NT2/D1 (cell line): ENCODE measurements at regions not wholly inside any gene's neighbourhood (a gene's known extent, or its start where the extent isn't known, plus 50 kb on each side); places are given as distances from the start of the nearest gene placed in this dataset.

Experiments
- DNase-seq: peaks from one replicate; pipeline ENCODE4 v3.0.0-alpha.2; 2011; ENCODE audit warnings: low read depth, low spot score
- H3K27me3 ChIP-seq: 2 replicates; pipeline ENCODE4 v1.6.0; 2011; ENCODE audit warnings: mild to moderate bottlenecking; ENCODE audit not compliant: insufficient read length, insufficient read depth
- H3K36me3 ChIP-seq: 2 replicates; pipeline ENCODE4 v1.6.1; 2011; ENCODE audit warnings: mild to moderate bottlenecking, low read length, mixed read lengths; ENCODE audit not compliant: insufficient read depth, insufficient read length
- H3K4me1 ChIP-seq: 2 replicates; pipeline ENCODE4 v1.5.1; 2011; ENCODE audit not compliant: insufficient read depth, insufficient read length
- H3K4me3 ChIP-seq: 2 replicates; pipeline ENCODE4 v1.5.1; 2011; ENCODE audit warnings: low read depth; ENCODE audit not compliant: insufficient read length
- H3K9ac ChIP-seq: 2 replicates; pipeline ENCODE4 v1.6.0; 2011; ENCODE audit warnings: low read depth; ENCODE audit not compliant: insufficient read length
- H3K9me3 ChIP-seq: 2 replicates; pipeline ENCODE4 v1.5.1; 2011; ENCODE audit warnings: mild to moderate bottlenecking, low read length; ENCODE audit not compliant: insufficient read depth
- SUZ12 ChIP-seq: IDR thresholded peaks from 2 replicates; pipeline ENCODE4 v1.6.1; 2011; ENCODE audit not compliant: insufficient read length, insufficient read depth; ENCODE audit errors: extremely low read depth
- YY1 ChIP-seq: IDR thresholded peaks from 2 replicates; pipeline ENCODE4 v1.6.1; 2011; ENCODE audit not compliant: insufficient read length, insufficient read depth
- ZNF274 ChIP-seq: IDR thresholded peaks from 2 replicates; pipeline ENCODE4 v1.6.1; 2011; ENCODE audit warnings: mild to moderate bottlenecking, low read depth, low read length

- no peaks in the 10 kb centered on the region for H3K4me1 ChIP-seq
- no peak overlapping the region for H3K9ac ChIP-seq
- H3K36me3 ChIP-seq = no peaks in the 10 kb centered on the region
- TF ChIP-seq ZNF274 = no peak
- TF ChIP-seq SUZ12 = no peak
- TF ChIP-seq YY1 = no peak
- DNase-seq = no peak
- no peaks in the 10 kb centered on the region for H3K27me3 ChIP-seq
- no peak overlapping the region for H3K4me3 ChIP-seq
- H3K9me3 ChIP-seq = no peaks in the 10 kb centered on the region
These were observed 107.7 kb upstream of the PHACTR1 start for GRCh38 chr6:12608874-12609273.

- DNase-seq = no peak
- Histone ChIP-seq H3K4me3 (no peak overlapping the region), H3K27me3 (no peaks in the 10 kb centered on the region), H3K4me1 (no peaks in the 10 kb centered on the region), H3K9ac (no peak overlapping the region), H3K36me3 (no peaks in the 10 kb centered on the region), H3K9me3 (no peaks in the 10 kb centered on the region)
- no peak for TF ChIP-seq YY1
These were observed 106.8 kb upstream of the PHACTR1 start for GRCh38 chr6:12609751-12610150.

- Histone ChIP-seq H3K9ac (no peak overlapping the region), H3K36me3 (no peaks in the 10 kb centered on the region), H3K4me3 (no peak overlapping the region), H3K4me1 (no peaks in the 10 kb centered on the region), H3K27me3 (no peaks in the 10 kb centered on the region), H3K9me3 (no peaks in the 10 kb centered on the region)
- TF ChIP-seq SUZ12 (no peak), YY1 (no peak), ZNF274 (no peak)
- no peak for DNase-seq
These were observed 105.7 kb upstream of the PHACTR1 start for GRCh38 chr6:12610862-12611261.

- Histone ChIP-seq H3K9me3 (no peaks in the 10 kb centered on the region), H3K27me3 (no peaks in the 10 kb centered on the region), H3K9ac (no peak overlapping the region), H3K4me1 (no peaks in the 10 kb centered on the region), H3K36me3 (no peaks in the 10 kb centered on the region), H3K4me3 (no peak overlapping the region)
- TF ChIP-seq SUZ12 (no peak), ZNF274 (no peak), YY1 (no peak)
- DNase-seq = no peak
These were observed 102.8 kb upstream of the PHACTR1 start for GRCh38 chr6:12613811-12614210.

- DNase-seq = no peak
- Histone ChIP-seq H3K36me3 (no peaks in the 10 kb centered on the region), H3K4me1 (no peaks in the 10 kb centered on the region), H3K9ac (no peak overlapping the region), H3K9me3 (no peaks in the 10 kb centered on the region), H3K4me3 (no peak overlapping the region), H3K27me3 (no peaks in the 10 kb centered on the region)
- no peak for TF ChIP-seq ZNF274
- no peak for TF ChIP-seq YY1
- TF ChIP-seq SUZ12 = no peak
These were observed 102.1 kb upstream of the PHACTR1 start for GRCh38 chr6:12614456-12614855.

GRCh38 chr6:12618296-12618695, 98.3 kb upstream of the PHACTR1 start:
- TF ChIP-seq YY1 (no peak), SUZ12 (no peak), ZNF274 (no peak)
- H3K9me3 ChIP-seq = no peaks in the 10 kb centered on the region
- no peaks in the 10 kb centered on the region for H3K36me3 ChIP-seq
- no peak overlapping the region for H3K4me3 ChIP-seq
- no peak overlapping the region for H3K9ac ChIP-seq
- H3K27me3 ChIP-seq = no peaks in the 10 kb centered on the region
- DNase-seq = no peak
- no peaks in the 10 kb centered on the region for H3K4me1 ChIP-seq

GRCh38 chr6:12621754-12622153, 94.8 kb upstream of the PHACTR1 start:
- Histone ChIP-seq H3K9me3 (no peaks in the 10 kb centered on the region), H3K36me3 (no peaks in the 10 kb centered on the region), H3K4me3 (no peak overlapping the region), H3K9ac (no peak overlapping the region), H3K4me1 (no peaks in the 10 kb centered on the region), H3K27me3 (no peaks in the 10 kb centered on the region)
- TF ChIP-seq SUZ12 = no peak
- TF ChIP-seq ZNF274 = no peak
- TF ChIP-seq YY1 = no peak
- DNase-seq = no peak

GRCh38 chr6:12622566-12622965, 94.0 kb upstream of the PHACTR1 start:
- no peak overlapping the region for H3K9ac ChIP-seq
- no peaks in the 10 kb centered on the region for H3K9me3 ChIP-seq
- no peaks in the 10 kb centered on the region for H3K36me3 ChIP-seq
- H3K27me3 ChIP-seq = no peaks in the 10 kb centered on the region
- no peak for DNase-seq
- TF ChIP-seq ZNF274 (no peak), SUZ12 (no peak), YY1 (no peak)
- no peak overlapping the region for H3K4me3 ChIP-seq
- no peaks in the 10 kb centered on the region for H3K4me1 ChIP-seq
